ENCODE measurements at regions not wholly inside any gene's neighbourhood (a gene's known extent, or its start where the extent isn't known, plus 50 kb on each side); places are given as distances from the start of the nearest gene placed in this dataset.

GRCh38 chr7:153457746-153458145 lies 594.5 kb upstream of the DPP6 start:
- TF ChIP-seq TAF1 (IDR thresholded peaks at IDR 0.05; ENCODE audit: low read depth) (no peak), TCF12 (IDR thresholded peaks at IDR 0.05; ENCODE audit: low read depth) (no peak), REST (IDR thresholded peaks at IDR 0.05; ENCODE audit: low read depth) (no peak), CEBPB (IDR thresholded peaks at IDR 0.05) (no peak), EP300 (IDR thresholded peaks at IDR 0.05; ENCODE audit: borderline replicate concordance) (no peak), EGR1 (IDR thresholded peaks at IDR 0.05) (no peak), MAX (IDR thresholded peaks at IDR 0.05) (no peak), RAD21 (IDR thresholded peaks at IDR 0.05; ENCODE audit: low read depth) (no peak)

GRCh38 chr7:153470004-153470671 lies 582.1 kb upstream of the DPP6 start:
- TF ChIP-seq EP300 (IDR thresholded peaks at IDR 0.05; ENCODE audit: borderline replicate concordance), result no peak
- TF ChIP-seq CEBPB (IDR thresholded peaks at IDR 0.05), result no peak
- no peak for TF ChIP-seq ZBTB7A (IDR thresholded peaks at IDR 0.05; ENCODE audit: low read depth)
- TF ChIP-seq TAF1 (IDR thresholded peaks at IDR 0.05; ENCODE audit: low read depth), result no peak
- no peak for TF ChIP-seq YY1 (IDR thresholded peaks at IDR 0.05; ENCODE audit: low read depth)
- TF ChIP-seq TCF12 (IDR thresholded peaks at IDR 0.05; ENCODE audit: low read depth), result no peak
- no peak for TF ChIP-seq USF1 (IDR thresholded peaks at IDR 0.05)
- no peak for TF ChIP-seq NFIC (IDR thresholded peaks at IDR 0.05)
- TF ChIP-seq EGR1 (IDR thresholded peaks at IDR 0.05), result no peak
- TF ChIP-seq FOXM1 (IDR thresholded peaks at IDR 0.05; ENCODE audit: borderline replicate concordance, low read depth), result no peak
- TF ChIP-seq RAD21 (IDR thresholded peaks at IDR 0.05; ENCODE audit: low read depth), result no peak
- TF ChIP-seq TEAD4 (IDR thresholded peaks at IDR 0.05), result no peak
- no peak for TF ChIP-seq MAX (IDR thresholded peaks at IDR 0.05)
- no peak for TF ChIP-seq REST (IDR thresholded peaks at IDR 0.05; ENCODE audit: low read depth)
- TF ChIP-seq CREB1 (IDR thresholded peaks at IDR 0.05; ENCODE audit: low read depth), result no peak

- TF ChIP-seq ZBTB7A (IDR thresholded peaks at IDR 0.05; ENCODE audit: low read depth), result no peak
Observed at GRCh38 chr7:153472516-153472915, 579.7 kb upstream of the DPP6 start.

- TF ChIP-seq TCF12 (IDR thresholded peaks at IDR 0.05; ENCODE audit: low read depth), result no peak
- no peak for TF ChIP-seq REST (IDR thresholded peaks at IDR 0.05; ENCODE audit: low read depth)
- TF ChIP-seq CREB1 (IDR thresholded peaks at IDR 0.05; ENCODE audit: low read depth), result no peak
- no peak for TF ChIP-seq ZBTB7A (IDR thresholded peaks at IDR 0.05; ENCODE audit: low read depth)
- no peak for TF ChIP-seq CEBPB (IDR thresholded peaks at IDR 0.05)
- TF ChIP-seq EGR1 (IDR thresholded peaks at IDR 0.05), result no peak
- no peak for TF ChIP-seq RAD21 (IDR thresholded peaks at IDR 0.05; ENCODE audit: low read depth)
- TF ChIP-seq EP300 (IDR thresholded peaks at IDR 0.05; ENCODE audit: borderline replicate concordance), result no peak
- TF ChIP-seq TAF1 (IDR thresholded peaks at IDR 0.05; ENCODE audit: low read depth), result no peak
- no peak for TF ChIP-seq MAX (IDR thresholded peaks at IDR 0.05)
- no peak for TF ChIP-seq USF1 (IDR thresholded peaks at IDR 0.05)
- no peak for TF ChIP-seq NFIC (IDR thresholded peaks at IDR 0.05)
- TF ChIP-seq FOXM1 (IDR thresholded peaks at IDR 0.05; ENCODE audit: borderline replicate concordance, low read depth), result no peak
- TF ChIP-seq YY1 (IDR thresholded peaks at IDR 0.05; ENCODE audit: low read depth), result no peak
- TF ChIP-seq TEAD4 (IDR thresholded peaks at IDR 0.05), result no peak
Observed at GRCh38 chr7:153473185-153473584, 579.0 kb upstream of the DPP6 start.
